OCI-LY7 (cell line): ENCODE measurements at regions not wholly inside any gene's neighbourhood (a gene's known extent, or its start where the extent isn't known, plus 50 kb on each side); places are given as distances from the start of the nearest gene placed in this dataset.

ENCODE experiments used
- BruUV-seq: library from RNA; stranded (reverse); fragments of 400-500 nt; replicated peaks from 2 replicates; lab custom pipeline; 2021; lab: Mats Ljungman, UMichigan
- CTCF ChIA-PET: fragments of 300-600 bp; sonication (Branson Sonifier 250); formaldehyde crosslinking; loops from one replicate; lab custom pipeline; 2022; ENCODE audit warnings: antibody characterized with exemption; ENCODE audit not compliant: unreplicated experiment; lab: Charles Lee
- POLR2A ChIA-PET: fragments of 300-600 bp; sonication (Branson Sonifier 250); formaldehyde crosslinking; loops from one replicate; lab custom pipeline; 2022; ENCODE audit warnings: antibody characterized with exemption; lab: Charles Lee
- DNase-seq: peaks from one replicate; pipeline ENCODE4 v3.0.0-alpha.2; 2015; ENCODE audit warnings: low spot score
- H2AFZ ChIP-seq: fragments of 200-600 bp; sonication (generic), shearing (Covaris generic); 2 replicates; pipeline ENCODE4 v1.6.1; 2014; ENCODE audit warnings: mild to moderate bottlenecking, antibody characterized with exemption, low read length, moderate library complexity
- H3K27ac ChIP-seq: fragments of 200-600 bp; sonication (generic); 2 replicates; pipeline ENCODE4 v1.5.1; 2014; ENCODE audit warnings: mixed run types, low read depth, mild to moderate bottlenecking, moderate library complexity, low read length, inconsistent platforms; ENCODE audit not compliant: poor library complexity, severe bottlenecking
- H3K36me3 ChIP-seq: fragments of 200-600 bp; sonication (generic); 2 replicates; pipeline ENCODE4 v1.6.1; 2014; ENCODE audit warnings: mild to moderate bottlenecking, antibody characterized with exemption, low read length, moderate library complexity, mixed read lengths; ENCODE audit not compliant: insufficient read depth
- H3K4me1 ChIP-seq: fragments of 200-600 bp; sonication (generic); 2 replicates; pipeline ENCODE4 v1.5.1; 2014; ENCODE audit warnings: mild to moderate bottlenecking, low read length; ENCODE audit not compliant: insufficient read depth, poor library complexity, severe bottlenecking
- H3K4me2 ChIP-seq: fragments of 200-600 bp; sonication (generic); 2 replicates; pipeline ENCODE4 v1.6.1; 2014; ENCODE audit warnings: mild to moderate bottlenecking, low read length
- H3K4me3 ChIP-seq: fragments of 200-600 bp; sonication (generic); 2 replicates; pipeline ENCODE4 v1.5.1; 2014; ENCODE audit warnings: mild to moderate bottlenecking, low read depth, low read length; ENCODE audit not compliant: poor library complexity, severe bottlenecking
- H3K79me2 ChIP-seq: fragments of 200-600 bp; sonication (generic); 2 replicates; pipeline ENCODE4 v1.6.1; 2016; ENCODE audit warnings: low read depth, mild to moderate bottlenecking, low read length, moderate library complexity, mixed read lengths; ENCODE audit not compliant: insufficient read depth
- H3K9me2 ChIP-seq: fragments of 200-600 bp; sonication (generic); 2 replicates; pipeline ENCODE4 v1.6.1; 2016; ENCODE audit warnings: mild to moderate bottlenecking, low read length, mixed read lengths; ENCODE audit not compliant: insufficient read depth
- H3K9me3 ChIP-seq: fragments of 200-600 bp; sonication (generic); 2 replicates; pipeline ENCODE4 v1.6.1; 2014; ENCODE audit warnings: mild to moderate bottlenecking, mixed run types, low read length, mixed read lengths
- H4K20me1 ChIP-seq: fragments of 200-600 bp; sonication (generic); 2 replicates; pipeline ENCODE4 v1.6.1; 2014; ENCODE audit warnings: mild to moderate bottlenecking, antibody characterized with exemption, low read length, moderate library complexity, mixed read lengths; ENCODE audit not compliant: insufficient read depth
- CTCF ChIP-seq: fragments of 200-600 bp; sonication (generic); conservative IDR thresholded peaks from 2 replicates; pipeline ENCODE4 v1.5.1; 2014; ENCODE audit warnings: mild to moderate bottlenecking, antibody characterized with exemption, low read length, moderate library complexity, mixed read lengths
- EZH2phosphoT487 ChIP-seq: fragments of 200-600 bp; sonication (generic); IDR thresholded peaks from 2 replicates; pipeline ENCODE4 v1.6.1; 2018; ENCODE audit warnings: low read depth, borderline replicate concordance, mild to moderate bottlenecking, mixed run types, antibody characterized with exemption, low read length, moderate library complexity, mixed read lengths
- intact Hi-C: fragments of 100-400 bp; cut with micrococcal nuclease; formaldehyde crosslinking; loops from one replicate; pipeline ENCODE4 v1.10.0; 2022; ENCODE audit not compliant: unreplicated experiment

GRCh38 chr18:1573732-1574131 lies 669.1 kb downstream of the ADCYAP1 start:
- DNase-seq = no peak
- no TSS peak for BruUV-seq
- no peaks in the 10 kb centered on the region for H3K9me3 ChIP-seq
- no peak overlapping the region for H3K27ac ChIP-seq
- H3K36me3 ChIP-seq = no peaks in the 10 kb centered on the region
- H3K4me1 ChIP-seq = no peaks in the 10 kb centered on the region
- POLR2A ChIA-PET = interaction anchor here (0.7 kb wide), 1 partner anchor 65 kb away, joined by 3 read pairs; no protein-coding TSS in a partner anchor
- H2AFZ ChIP-seq = no peak overlapping the region
- no peak overlapping the region for H3K4me2 ChIP-seq
- H3K4me3 ChIP-seq = no peak overlapping the region
- intact Hi-C loops = no loop called here
- H3K9me2 ChIP-seq = no peaks in the 10 kb centered on the region
- CTCF ChIA-PET = no interaction called here
- no peaks in the 10 kb centered on the region for H3K79me2 ChIP-seq
- H4K20me1 ChIP-seq = no peaks in the 10 kb centered on the region
- TF ChIP-seq EZH2phosphoT487 = no peak
- TF ChIP-seq CTCF = no peak

GRCh38 chr18:1575084-1575483 lies 670.4 kb downstream of the ADCYAP1 start:
- Histone ChIP-seq H3K9me2 (no peaks in the 10 kb centered on the region), H3K4me3 (no peak overlapping the region), H3K4me2 (no peak overlapping the region), H3K4me1 (no peaks in the 10 kb centered on the region), H3K9me3 (no peaks in the 10 kb centered on the region), H3K36me3 (no peaks in the 10 kb centered on the region), H2AFZ (no peak overlapping the region), H3K79me2 (no peaks in the 10 kb centered on the region), H3K27ac (no peak overlapping the region), H4K20me1 (no peaks in the 10 kb centered on the region)
- DNase-seq = no peak
- intact Hi-C loops = no loop called here
- ChIA-PET POLR2A (no interaction called here), CTCF (no interaction called here)
- TF ChIP-seq EZH2phosphoT487 = no peak
- no peak for TF ChIP-seq CTCF
- no TSS peak for BruUV-seq

- Histone ChIP-seq H3K36me3 (no peaks in the 10 kb centered on the region), H3K4me3 (no peak overlapping the region), H3K4me2 (no peak overlapping the region), H3K27ac (no peak overlapping the region), H3K79me2 (no peaks in the 10 kb centered on the region), H3K4me1 (no peaks in the 10 kb centered on the region), H2AFZ (no peak overlapping the region), H3K9me2 (no peaks in the 10 kb centered on the region), H3K9me3 (no peaks in the 10 kb centered on the region), H4K20me1 (no peaks in the 10 kb centered on the region)
- ChIA-PET CTCF (no interaction called here), POLR2A (no interaction called here)
- intact Hi-C loops = no loop called here
- no peak for TF ChIP-seq EZH2phosphoT487
- BruUV-seq = no TSS peak
- DNase-seq = no peak
These were observed 673.8 kb downstream of the ADCYAP1 start for GRCh38 chr18:1578505-1578904.
